SK-N-SH (cell line): ENCODE measurements at regions not wholly inside any gene's neighbourhood (a gene's known extent, or its start where the extent isn't known, plus 50 kb on each side); places are given as distances from the start of the nearest gene placed in this dataset.
A peak's percentile ranks its signal among the peaks of the same experiment; 100 is the strongest.

Experiments used
- CTCF ChIA-PET: fragments of 300-600, 350-600 bp; formaldehyde crosslinking; extraction: SDS; loops from one replicate; lab custom pipeline; 2021; lab: Yijun Ruan, JAX
- POLR2A ChIA-PET: fragments of 350-600 bp; sonication (Branson Sonifier 250); formaldehyde crosslinking; extraction: SDS; loops from one replicate; lab custom pipeline; 2020; ENCODE audit warnings: antibody characterized with exemption, inconsistent platforms; lab: Yijun Ruan, JAX
- DNase-seq: peaks from one replicate; pipeline ENCODE4 v3.0.0; 2012
- H2AFZ ChIP-seq: fragments of 200-600 bp; sonication (generic); 2 replicates; pipeline ENCODE4 v1.8.1; 2016; ENCODE audit warnings: antibody characterized with exemption, mild to moderate bottlenecking, low read depth
- H3F3A ChIP-seq: fragments of 200-600 bp; sonication (generic); replicated peaks from 2 replicates; pipeline ENCODE3; 2016; ENCODE audit warnings: antibody characterized with exemption, mild to moderate bottlenecking; ENCODE audit not compliant: insufficient read depth
- H3K27ac ChIP-seq, 2 experiments: fragments of 200-500 bp in 1 of 2; fragments of 200-600 bp in 1 of 2; sonication (Bioruptor generic) in 1 of 2; sonication (generic), shearing (Covaris generic) in 1 of 2; 2 replicates each; pipeline versions ENCODE4 v1.5.1 to v1.6.1; 2014 to 2016; ENCODE audit warnings: low read depth in 2 of 2, inconsistent platforms in 1 of 2, low read length in 1 of 2, mild to moderate bottlenecking in 1 of 2, mixed read lengths in 1 of 2
- H3K27me3 ChIP-seq: fragments of 200-600 bp; sonication (generic), shearing (Covaris generic); 2 replicates; pipeline ENCODE4 v1.6.1; 2016; ENCODE audit warnings: mixed run types; ENCODE audit not compliant: insufficient read depth
- H3K36me3 ChIP-seq, 2 experiments: fragments of 200-500 bp in 1 of 2; fragments of 200-600 bp in 1 of 2; sonication (Bioruptor generic) in 1 of 2; sonication (generic) in 1 of 2; replicated peaks in 1 of 2; 2 replicates each; pipeline versions ENCODE3 to v1.5.1; 2014 to 2016; ENCODE audit warnings: low read length in 1 of 2, mild to moderate bottlenecking in 1 of 2; ENCODE audit not compliant: insufficient read depth in 2 of 2, control insufficient read depth in 1 of 2
- H3K4me1 ChIP-seq, 2 experiments: fragments of 200-500 bp in 1 of 2; fragments of 200-600 bp in 1 of 2; sonication (Bioruptor generic) in 1 of 2; sonication (generic), shearing (Covaris generic) in 1 of 2; 2 replicates each; pipeline versions ENCODE4 v1.5.1 to v1.6.1; 2014 to 2016; ENCODE audit warnings: low read depth in 1 of 2, low read length in 1 of 2, mixed run types in 1 of 2; ENCODE audit not compliant: insufficient read depth in 2 of 2, control insufficient read depth in 1 of 2
- H3K4me2 ChIP-seq: fragments of 200-600 bp; sonication (generic), shearing (Covaris generic); 2 replicates; pipeline ENCODE4 v1.6.1; 2017; ENCODE audit warnings: mixed run types
- H3K4me3 ChIP-seq, 2 experiments: fragments of 200-500 bp in 1 of 2; fragments of 200-600 bp in 1 of 2; sonication (Bioruptor generic) in 1 of 2; sonication (generic), shearing (Covaris generic) in 1 of 2; 2 replicates each; pipeline versions ENCODE4 v1.5.1 to v1.8.1; 2014 to 2016; ENCODE audit warnings: low read depth in 2 of 2, inconsistent platforms in 1 of 2, low read length in 1 of 2, mild to moderate bottlenecking in 1 of 2, mixed read lengths in 1 of 2, moderate library complexity in 1 of 2
- H3K79me2 ChIP-seq: fragments of 200-600 bp; sonication (generic); 2 replicates; pipeline ENCODE4 v1.8.1; 2017; ENCODE audit warnings: mild to moderate bottlenecking; ENCODE audit not compliant: insufficient read depth
- H3K9ac ChIP-seq: fragments of 200-600 bp; sonication (generic); 2 replicates; pipeline ENCODE4 v1.6.1; 2017; ENCODE audit warnings: mixed run types
- H3K9me2 ChIP-seq: fragments of 200-600 bp; sonication (generic); 2 replicates; pipeline ENCODE4 v1.6.1; 2017; ENCODE audit warnings: mixed run types
- H3K9me3 ChIP-seq: fragments of 200-600 bp; sonication (generic); 2 replicates; pipeline ENCODE4 v1.6.1; 2017; ENCODE audit warnings: mixed run types, mild to moderate bottlenecking, moderate library complexity
- H4K20me1 ChIP-seq: fragments of 200-600 bp; sonication (generic); 2 replicates; pipeline ENCODE4 v1.6.1; 2017; ENCODE audit warnings: mild to moderate bottlenecking, mixed run types; ENCODE audit not compliant: insufficient read depth
- CHD2 ChIP-seq: fragments of 150-350 bp; IDR thresholded peaks from 2 replicates; pipeline ENCODE4 v1.6.1; 2018; ENCODE audit warnings: low read length; ENCODE audit not compliant: partially characterized antibody
- ELF1 ChIP-seq: IDR thresholded peaks from 2 replicates; pipeline ENCODE4 v1.4.0; 2012
- EP300 ChIP-seq, 2 experiments: IDR thresholded peaks; 2 replicates each; pipeline versions ENCODE4 v1.4.0 to v1.6.1; 2012; ENCODE audit warnings: borderline replicate concordance in 1 of 2, low read depth in 1 of 2, low read length in 1 of 2
- FOXJ3 ChIP-seq: sonication (generic); formaldehyde crosslinking; IDR thresholded peaks from 2 replicates; pipeline ENCODE4 v1.5.1; 2020; ENCODE audit warnings: mild to moderate bottlenecking, missing genetic modification reagents
- GATA2 ChIP-seq: sonication (generic); formaldehyde crosslinking; IDR thresholded peaks from 2 replicates; pipeline ENCODE4 v1.5.0; 2020; ENCODE audit warnings: mild to moderate bottlenecking, missing genetic modification reagents
- JUND ChIP-seq: IDR thresholded peaks from 2 replicates; pipeline ENCODE4 v1.4.0; 2012
- MEF2A ChIP-seq: IDR thresholded peaks from 2 replicates; pipeline ENCODE4 v1.4.0; 2012; ENCODE audit warnings: low read depth, borderline replicate concordance
- RFX5 ChIP-seq: IDR thresholded peaks from 2 replicates; pipeline ENCODE4 v1.6.1; 2012; ENCODE audit warnings: mild to moderate bottlenecking, improper control_type of control experiment, low read length
- SMC3 ChIP-seq: IDR thresholded peaks from 2 replicates; pipeline ENCODE4 v1.6.1; 2012; ENCODE audit warnings: low read depth, low read length, improper control_type of control experiment
- TCF12 ChIP-seq: IDR thresholded peaks from 2 replicates; pipeline ENCODE4 v1.4.0; 2012
- TEAD4 ChIP-seq: IDR thresholded peaks from 2 replicates; pipeline ENCODE4 v1.4.0; 2012; ENCODE audit warnings: mild to moderate bottlenecking, borderline replicate concordance; ENCODE audit not compliant: insufficient read depth
- YY1 ChIP-seq: IDR thresholded peaks from 2 replicates; pipeline ENCODE4 v1.4.0; 2012; ENCODE audit warnings: low read depth, mild to moderate bottlenecking
- WGBS: methylation state at CpG from one replicate; pipeline ENCODE4 v1.1.6; 2017; ENCODE audit warnings: low lambda C conversion rate; 5-methylcytosine and 5-hydroxymethylcytosine counted together
- TF ChIP-seq, protein P1 (sequence below): IDR thresholded peaks from 2 replicates; pipeline ENCODE4 v1.4.0; 2012; ENCODE audit warnings: low read depth

DNA sequence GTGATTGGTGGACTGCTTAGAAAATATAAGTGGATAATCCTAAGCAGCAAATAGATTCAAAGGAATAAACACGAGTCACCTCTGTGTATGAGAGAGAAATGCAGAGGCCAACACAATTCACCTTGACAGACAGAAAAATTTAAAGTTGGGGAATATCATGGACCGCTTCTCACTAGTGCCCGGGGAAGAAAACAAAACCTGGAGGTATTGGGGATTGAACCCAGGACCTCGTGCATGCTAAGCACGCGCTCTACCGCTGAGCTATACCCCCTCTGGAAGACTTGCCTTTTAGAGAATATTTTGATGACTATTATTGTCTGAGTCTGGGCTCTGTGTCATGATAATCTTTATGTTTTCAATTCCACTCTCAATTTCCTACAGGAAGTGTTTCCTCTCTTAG is 111.9 kb downstream of the TRIM27 start:
- Histone ChIP-seq H3K9ac (no peak overlapping the region), H3K4me2 (no peak overlapping the region), H3K9me3 (no peaks in the 10 kb centered on the region), H2AFZ (no peak overlapping the region), H3K4me3 (no peak overlapping the region), H3K4me1 (peaks cover 0 to 12% of the 10 kb centered on the region in 2 experiments; a peak in 1 of 4 replicates), H3K9me2 (no peaks in the 10 kb centered on the region), H3K27ac (no peak overlapping the region), H3K36me3 (no peaks in the 10 kb centered on the region), H3F3A (no peaks in the 10 kb centered on the region), H4K20me1 (no peaks in the 10 kb centered on the region), H3K27me3 (peaks cover 86% of the 10 kb centered on the region), H3K79me2 (no peaks in the 10 kb centered on the region)
- TF ChIP-seq TEAD4 (peak; percentile 42; the same call in 1 of the 2 replicates), ELF1 (no peak), RFX5 (no peak), JUND (no peak)
- CTCF ChIA-PET, result interaction anchor here (0.6 to 2.5 kb wide), 2 partner anchors 26 to 807 kb away, joined by 3 to 8 read pairs; no protein-coding TSS in a partner anchor
- DNase-seq, result no peak
- POLR2A ChIA-PET, result no interaction called here
- WGBS, result 3% methylated on average over 7 of the region's 7 CpGs

DNA sequence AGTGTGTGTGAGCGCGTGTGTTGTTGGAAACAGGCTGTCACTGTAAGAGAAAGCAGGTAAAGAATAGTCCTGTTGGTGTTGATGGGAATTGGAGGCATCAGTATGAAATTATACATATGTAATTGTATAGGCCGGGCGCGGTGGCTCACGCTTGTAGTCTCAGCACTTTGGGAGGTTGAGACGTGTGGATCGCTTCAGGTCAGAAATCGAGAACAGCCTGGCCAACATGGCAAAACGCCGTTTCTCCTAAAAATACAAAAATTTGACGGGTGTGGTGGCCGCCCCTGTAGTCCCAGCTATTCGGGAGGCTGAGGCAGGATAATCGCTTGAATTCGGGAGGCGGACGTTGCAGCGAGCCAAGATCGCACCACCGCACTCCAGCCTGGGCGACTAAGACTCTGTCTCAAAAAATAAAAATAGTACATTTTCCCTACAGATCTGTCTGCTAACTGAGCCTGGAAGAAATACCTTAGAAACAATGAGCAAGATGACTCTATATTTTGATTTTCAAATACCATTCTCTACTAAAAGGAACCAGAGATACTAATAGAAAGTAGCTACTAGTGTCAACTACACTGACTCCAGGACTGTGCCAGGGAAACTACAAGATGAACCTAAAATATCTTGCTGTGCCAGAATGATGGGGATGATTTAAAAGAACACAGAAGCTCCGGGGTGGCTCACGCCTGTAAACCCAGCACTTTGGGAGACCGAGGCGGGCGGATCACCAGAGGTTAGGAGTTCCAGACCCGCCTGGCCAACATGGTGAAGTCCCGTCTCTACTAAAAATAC is 110.8 kb downstream of the TRIM27 start:
- H3K4me3 ChIP-seq, result no peak overlapping the region
- no peaks in the 10 kb centered on the region for H3K79me2 ChIP-seq
- no peak overlapping the region for H2AFZ ChIP-seq
- H3K36me3 ChIP-seq, result no peaks in the 10 kb centered on the region
- no peaks in the 10 kb centered on the region for H3F3A ChIP-seq
- peaks cover 0 to 12% of the 10 kb centered on the region in 2 experiments; a peak in 1 of 4 replicates for H3K4me1 ChIP-seq
- ChIA-PET POLR2A (no interaction called here), CTCF (interaction anchor here (2.5 kb wide), 1 partner anchor 25 kb away, joined by 8 read pairs; no protein-coding TSS in a partner anchor)
- no peak overlapping the region for H3K4me2 ChIP-seq
- no peak overlapping the region for H3K9ac ChIP-seq
- no peaks in the 10 kb centered on the region for H3K9me2 ChIP-seq
- TF ChIP-seq TCF12, result no peak
- TF ChIP-seq SMC3, result no peak
- TF ChIP-seq, protein P1, sequence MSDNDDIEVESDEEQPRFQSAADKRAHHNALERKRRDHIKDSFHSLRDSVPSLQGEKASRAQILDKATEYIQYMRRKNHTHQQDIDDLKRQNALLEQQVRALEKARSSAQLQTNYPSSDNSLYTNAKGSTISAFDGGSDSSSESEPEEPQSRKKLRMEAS, result no peak
- no peak for TF ChIP-seq RFX5
- TF ChIP-seq CHD2, result no peak
- TF ChIP-seq FOXJ3 (CRISPR knock-in tag), result no peak
- TF ChIP-seq GATA2 (CRISPR knock-in tag), result no peak
- no peak for TF ChIP-seq ELF1
- TF ChIP-seq YY1, result no peak
- TF ChIP-seq JUND, result no peak
- TF ChIP-seq MEF2A, result no peak
- no peak for TF ChIP-seq EP300 (IDR thresholded peaks at IDR 0.05; ENCODE audit: borderline replicate concordance in 1 of 2, low read depth in 1 of 2, low read length in 1 of 2)
- DNase-seq, result no peak
- no peaks in the 10 kb centered on the region for H3K9me3 ChIP-seq
- no peak overlapping the region for H3K27ac ChIP-seq
- peaks cover 82% of the 10 kb centered on the region for H3K27me3 ChIP-seq
- no peaks in the 10 kb centered on the region for H4K20me1 ChIP-seq
- 21% methylated on average over 27 of the region's 29 CpGs for WGBS
